NCI-H2196 (cell line): ENCODE measurements at regions not wholly inside any gene's neighbourhood (a gene's known extent, or its start where the extent isn't known, plus 50 kb on each side); places are given as distances from the start of the nearest gene placed in this dataset.
A peak's percentile ranks its signal among the peaks of the same experiment; 100 is the strongest.

ENCODE experiments used
- DNase-seq: peaks from one replicate; lab custom pipeline; 2025; ENCODE audit not compliant: unreplicated experiment; lab: John Stamatoyannopoulos, UW

- no peak for DNase-seq
These were observed 129.7 kb downstream of the FAXC start for GRCh38 chr6:99219788-99220187.

- no peak for DNase-seq
These were observed 132.5 kb downstream of the FAXC start for GRCh38 chr6:99216959-99217358.

GRCh38 chr6:99195986-99196655 lies 153.4 kb downstream of the FAXC start:
- no peak for DNase-seq

- DNase-seq = no peak
These were observed 156.9 kb downstream of the FAXC start for GRCh38 chr6:99192561-99192960.

- no peak for DNase-seq
These were observed 159.4 kb downstream of the FAXC start for GRCh38 chr6:99189823-99190721.

GRCh38 chr6:99187429-99187828 lies 162.0 kb downstream of the FAXC start:
- DNase-seq = no peak

GRCh38 chr6:99186417-99186816 lies 163.1 kb downstream of the FAXC start:
- DNase-seq = no peak

- no peak for DNase-seq
These were observed 163.9 kb downstream of the FAXC start for GRCh38 chr6:99185525-99185924.

GRCh38 chr6:99184696-99185095 lies 164.8 kb downstream of the FAXC start:
- DNase-seq = no peak

GRCh38 chr6:99183066-99183465 lies 166.4 kb downstream of the FAXC start:
- DNase-seq = no peak

GRCh38 chr6:99181174-99181573 lies 168.3 kb downstream of the FAXC start:
- no peak for DNase-seq

- no peak for DNase-seq
These were observed 171.3 kb downstream of the FAXC start for GRCh38 chr6:99178168-99178567.

GRCh38 chr6:99177736-99178135 lies 171.7 kb downstream of the FAXC start:
- no peak for DNase-seq

GRCh38 chr6:99165838-99166237 lies 183.6 kb downstream of the FAXC start:
- no peak for DNase-seq

- no peak for DNase-seq
These were observed 197.2 kb downstream of the FAXC start for GRCh38 chr6:99152347-99152643.

- peak; percentile 38 for DNase-seq
These were observed 197.7 kb downstream of the FAXC start for GRCh38 chr6:99151634-99152346.

- no peak for DNase-seq
These were observed 200.7 kb downstream of the FAXC start for GRCh38 chr6:99148761-99149160.

- DNase-seq = no peak
These were observed 200.4 kb upstream of the FBXL4 start for GRCh38 chr6:99148111-99148510.

- DNase-seq = no peak
These were observed 199.5 kb upstream of the FBXL4 start for GRCh38 chr6:99147206-99147605.

GRCh38 chr6:99146711-99147110 lies 199.0 kb upstream of the FBXL4 start:
- no peak for DNase-seq

- no peak for DNase-seq
These were observed 198.0 kb upstream of the FBXL4 start for GRCh38 chr6:99145738-99146137.
